ENCODE measurements at regions not wholly inside any gene's neighbourhood (a gene's known extent, or its start where the extent isn't known, plus 50 kb on each side); places are given as distances from the start of the nearest gene placed in this dataset.
"Not testable (repeated sequence)": the region's sequence is repeated elsewhere in the genome, so short reads cannot be mapped to it uniquely, and the experiment has no call there.

GRCh38 chr2:15823459-15824396 is 116.6 kb upstream of the MYCN start:
- no peak for DNase-seq (ENCODE audit: low spot score)

- DNase-seq (ENCODE audit: low spot score): not testable (repeated sequence)
Observed at GRCh38 chr2:15824467-15824866, 115.9 kb upstream of the MYCN start.

GRCh38 chr2:15825276-15825980 is 114.9 kb upstream of the MYCN start:
- DNase-seq (ENCODE audit: low spot score): no peak

DNA sequence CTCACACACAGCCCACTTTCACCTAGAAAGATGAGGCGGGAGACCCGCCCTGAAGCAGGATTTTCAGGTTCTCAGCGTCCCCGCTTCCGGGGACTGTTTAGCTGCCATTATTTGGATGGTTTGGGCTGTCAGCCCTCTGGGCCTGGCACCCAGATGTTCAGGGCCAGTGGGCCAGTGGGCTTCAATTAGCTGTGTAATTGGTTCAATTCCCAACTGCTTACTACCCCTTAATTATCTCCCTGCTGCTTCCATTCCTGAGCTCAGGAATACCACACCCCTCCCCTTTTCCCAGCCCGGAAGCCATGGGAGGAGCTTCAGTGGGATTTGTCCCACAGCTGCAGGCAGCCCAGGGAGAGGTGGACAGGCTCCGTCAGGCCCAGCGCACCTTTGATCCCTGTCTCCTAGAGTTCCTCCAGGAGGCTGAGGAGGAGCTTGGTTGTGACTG is 114.1 kb upstream of the MYCN start:
- no peak for DNase-seq (ENCODE audit: low spot score)

- no peak for DNase-seq (ENCODE audit: low spot score)
Observed at GRCh38 chr2:15827001-15827400, 113.3 kb upstream of the MYCN start.

GRCh38 chr2:15828576-15828975 is 111.8 kb upstream of the MYCN start:
- DNase-seq (ENCODE audit: low spot score): no peak

DNA sequence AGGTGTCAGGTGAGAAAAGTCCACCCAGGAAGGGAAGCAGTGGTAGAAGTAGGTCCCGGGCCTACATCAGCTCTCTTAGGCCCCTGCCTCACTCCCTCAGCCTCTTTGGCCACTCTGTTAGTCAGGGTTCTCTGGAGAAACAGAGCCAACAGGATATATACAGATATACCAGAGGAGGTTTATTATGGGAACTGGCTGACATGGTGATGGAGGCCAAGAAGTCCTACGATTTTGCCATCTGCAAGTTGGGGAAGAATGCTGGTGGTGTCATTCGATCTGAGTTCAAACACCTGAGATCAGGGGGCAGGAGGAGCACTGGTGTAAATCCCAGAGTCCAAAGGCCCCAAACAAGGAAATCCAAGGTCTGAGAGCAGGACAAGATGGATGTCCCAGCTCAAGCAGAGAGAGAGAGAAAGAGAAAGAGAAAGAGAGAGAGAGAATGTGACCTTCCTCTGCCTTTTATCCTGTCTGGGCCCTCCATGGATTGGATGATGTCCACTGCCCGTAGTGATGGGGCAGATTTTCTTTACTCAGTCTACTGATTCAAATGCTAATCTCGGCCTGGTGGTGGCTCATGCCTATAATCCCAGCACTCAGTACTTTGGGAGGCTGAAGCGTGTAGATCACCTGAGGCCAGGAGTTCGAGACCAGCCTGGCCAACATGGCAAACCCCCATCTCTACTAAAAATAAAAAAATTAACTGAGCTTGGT is 111.1 kb upstream of the MYCN start:
- DNase-seq (ENCODE audit: low spot score): no peak

- DNase-seq (ENCODE audit: low spot score): no peak
Observed at GRCh38 chr2:15829985-15830384, 110.4 kb upstream of the MYCN start.

DNA sequence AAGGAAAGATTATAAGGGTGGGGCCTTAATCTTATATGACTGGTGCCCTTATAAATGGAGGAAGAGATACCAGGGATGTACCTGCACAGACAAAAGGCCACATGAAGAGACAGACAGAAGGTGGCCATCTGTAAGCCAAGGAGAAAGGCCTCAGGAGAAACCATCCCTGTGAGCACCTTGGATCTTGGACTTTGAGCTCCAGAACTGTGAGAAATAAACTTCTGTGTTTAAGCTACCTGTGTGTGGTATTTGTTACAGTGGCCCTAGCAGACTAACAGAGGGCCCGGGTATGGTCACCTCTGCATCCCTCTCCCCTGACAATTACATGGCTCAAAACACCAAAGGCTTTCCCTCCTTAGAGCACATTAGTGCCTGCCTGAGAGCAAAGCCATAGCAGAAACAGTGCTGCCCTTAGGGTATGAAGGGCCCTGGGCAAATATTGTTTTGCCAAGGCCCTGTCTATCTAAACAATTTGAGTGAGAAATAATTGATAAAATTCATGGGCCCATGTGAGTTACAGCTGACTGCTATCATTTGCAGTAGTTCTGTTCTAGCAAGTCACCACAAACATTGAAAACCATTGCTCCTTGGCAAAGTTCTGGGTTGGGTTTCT is 109.3 kb upstream of the MYCN start:
- no peak for DNase-seq (ENCODE audit: low spot score)

DNA sequence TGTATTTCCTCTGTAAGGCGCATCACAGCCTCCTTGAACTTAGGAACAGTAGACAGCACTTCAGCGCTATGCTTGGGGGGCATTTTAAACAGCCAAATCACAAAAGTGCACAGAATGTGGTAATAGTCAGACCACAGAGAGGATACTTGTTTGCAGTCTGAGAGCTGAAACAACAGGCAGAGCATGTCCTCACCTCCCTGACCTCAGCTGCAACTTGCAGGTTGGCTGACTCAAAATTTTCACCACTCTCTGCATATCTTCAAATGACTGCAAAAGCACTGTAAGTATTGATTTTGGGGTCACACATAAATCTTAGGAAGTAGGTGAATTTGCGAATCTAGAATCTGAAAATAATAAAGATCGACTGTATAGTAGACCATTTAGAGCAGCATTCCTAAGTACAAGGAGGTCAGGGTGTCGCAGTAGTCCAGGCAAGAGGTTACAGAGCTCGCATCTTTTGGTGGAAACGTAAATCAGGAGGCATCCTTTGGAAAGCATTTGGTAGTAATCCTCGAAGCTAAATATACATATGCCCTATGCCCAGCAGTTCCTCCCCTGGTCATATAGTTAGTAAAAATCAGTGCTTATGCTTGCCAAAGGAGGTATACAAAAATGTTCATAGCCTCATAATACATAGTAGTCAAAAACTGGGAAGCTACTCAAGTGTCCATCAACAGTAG is 108.2 kb upstream of the MYCN start:
- DNase-seq (ENCODE audit: low spot score): no peak

- DNase-seq (ENCODE audit: low spot score): no peak
Observed at GRCh38 chr2:15832849-15833680, 107.3 kb upstream of the MYCN start.

DNA sequence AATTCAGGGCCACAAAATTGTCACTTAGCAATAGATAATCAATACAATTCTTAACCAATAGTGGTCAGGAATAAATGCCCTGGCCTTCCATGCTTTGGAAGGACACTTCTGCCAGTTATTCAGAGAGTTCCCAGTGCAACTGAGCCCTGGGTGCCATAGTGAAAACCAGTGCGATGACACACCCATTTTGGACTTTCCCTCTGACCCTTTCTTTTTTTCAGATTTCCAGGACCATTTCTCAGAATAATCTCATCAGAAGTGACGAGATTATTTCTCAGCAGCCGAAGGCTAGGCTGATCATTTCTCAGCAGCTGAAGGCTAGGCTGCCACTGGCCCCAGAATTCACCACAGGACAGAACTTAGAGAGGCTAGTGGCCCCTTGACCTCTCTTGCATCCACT is 106.6 kb upstream of the MYCN start:
- DNase-seq (ENCODE audit: low spot score): no peak

- DNase-seq (ENCODE audit: low spot score): no peak
Observed at GRCh38 chr2:15834381-15835031, 105.8 kb upstream of the MYCN start.

DNA sequence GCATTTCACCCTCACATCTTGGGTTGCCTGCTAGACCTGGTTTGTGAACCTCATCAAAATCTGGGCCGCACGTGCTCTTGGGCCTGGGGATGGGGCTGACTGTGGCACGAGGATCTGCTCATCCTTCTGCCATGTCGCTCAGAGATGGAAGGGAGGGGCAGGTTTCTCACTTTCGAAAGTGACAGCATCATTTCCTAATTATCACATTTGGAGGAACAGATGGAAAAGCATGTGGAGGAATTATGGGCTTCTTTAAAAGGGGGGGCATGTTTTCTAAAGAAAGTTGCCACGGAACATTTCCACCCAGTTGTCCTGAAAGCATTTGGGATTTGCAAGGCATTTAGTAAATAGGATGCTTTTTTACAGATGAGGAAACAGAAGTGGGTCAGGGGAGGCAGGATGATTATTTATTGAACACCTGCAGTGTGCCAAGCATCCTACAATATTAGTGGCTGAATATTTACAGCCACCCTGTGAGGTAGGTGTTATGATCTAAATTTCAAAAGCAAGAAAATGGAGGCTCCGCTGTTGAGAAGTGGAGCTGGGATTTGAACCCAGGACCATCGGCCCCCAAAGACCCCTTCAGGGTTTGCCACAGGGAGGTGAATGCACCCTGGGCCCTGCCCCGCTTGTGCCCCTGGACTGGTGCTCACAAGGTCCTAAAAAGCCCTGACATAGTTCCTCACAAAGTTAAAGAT is 104.2 kb upstream of the MYCN start:
- no peak for DNase-seq (ENCODE audit: low spot score)

GRCh38 chr2:15836689-15837610 is 103.4 kb upstream of the MYCN start:
- no peak for DNase-seq (ENCODE audit: low spot score)

DNA sequence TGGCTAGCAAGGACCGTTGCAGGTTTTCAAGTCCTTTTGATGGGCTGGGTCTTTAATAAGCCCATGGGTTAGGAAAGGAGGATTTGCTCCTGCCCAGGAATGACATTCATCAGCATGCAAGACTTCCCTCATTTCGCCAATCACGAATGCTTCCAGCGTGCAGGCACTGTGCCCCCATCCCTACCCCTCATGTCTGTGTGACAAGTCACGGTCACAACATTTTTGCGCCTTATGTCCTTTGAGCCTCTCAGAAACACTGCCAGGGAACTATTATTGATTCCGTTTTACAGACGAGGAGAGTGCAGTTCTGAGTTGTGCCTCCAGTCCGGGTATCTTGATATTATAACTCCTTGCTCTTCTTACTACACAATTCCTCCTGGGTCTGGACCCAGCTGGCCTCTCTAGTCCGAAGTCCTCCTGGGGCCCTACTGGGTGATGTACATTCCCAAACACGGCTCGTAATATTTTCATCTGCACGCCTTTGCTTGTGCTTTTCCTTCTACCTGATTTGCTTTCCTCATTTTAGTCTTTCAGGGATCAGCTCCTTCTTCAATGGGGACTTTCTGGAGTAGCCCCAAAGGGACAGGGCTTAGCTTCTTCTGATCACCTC is 101.8 kb upstream of the MYCN start:
- DNase-seq (ENCODE audit: low spot score): no peak

DNA sequence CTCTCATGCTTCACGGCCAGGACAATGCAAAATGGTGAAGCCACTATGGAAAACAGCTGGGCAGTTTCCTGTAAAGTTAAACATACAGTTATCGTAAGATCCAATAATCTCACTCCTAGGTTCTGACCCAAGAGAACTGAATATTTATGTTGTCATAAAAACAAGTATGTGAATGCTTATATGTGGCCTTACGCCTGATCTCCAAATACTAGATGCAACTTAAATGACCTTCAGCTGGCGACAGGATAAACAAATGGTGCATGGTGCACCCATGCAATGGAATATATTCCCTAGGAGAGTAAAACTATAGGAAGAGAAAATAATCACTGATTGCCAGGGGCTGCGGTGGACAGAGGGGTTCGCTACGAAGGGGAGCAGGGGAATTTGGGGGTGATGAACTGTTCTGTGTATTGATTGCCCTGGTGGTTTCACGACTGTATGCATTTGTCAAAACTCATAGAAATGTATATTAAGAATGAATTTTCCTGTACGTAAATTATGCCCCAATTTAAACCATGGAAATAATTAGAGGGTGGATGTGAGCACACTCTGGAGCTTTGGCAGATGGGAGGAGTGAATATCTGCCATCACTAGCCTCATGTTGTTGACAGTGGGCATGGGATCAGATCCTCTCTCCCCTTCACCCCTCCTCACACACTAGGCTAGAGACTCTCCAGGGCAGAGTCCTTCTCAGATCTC is 100.8 kb upstream of the MYCN start:
- no peak for DNase-seq (ENCODE audit: low spot score)
